Vagina (tissue), 2 donors: ENCODE measurements at regions not wholly inside any gene's neighbourhood (a gene's known extent, or its start where the extent isn't known, plus 50 kb on each side); places are given as distances from the start of the nearest gene placed in this dataset.

Experiments used
- CTCF ChIP-seq, 3 experiments: fragments of 450-650 bp in 2 of 3; fragments of 200-600 bp in 1 of 3; sonication (generic) in 1 of 3; IDR thresholded peaks; one replicate each; pipeline ENCODE4 v1.5.1; 2017 to 2019; ENCODE audit warnings: antibody characterized with exemption in 3 of 3, mild to moderate bottlenecking in 2 of 3, moderate library complexity in 2 of 3
- POLR2A ChIP-seq, 2 donors: fragments of 450-650 bp; IDR thresholded peaks; one replicate each; pipeline ENCODE4 v1.6.1; 2017; ENCODE audit warnings: antibody characterized with exemption in 2 of 2, mild to moderate bottlenecking in 2 of 2, moderate library complexity in 2 of 2
- POLR2AphosphoS5 ChIP-seq, 2 donors: sonication (generic); formaldehyde crosslinking; IDR thresholded peaks; one replicate each; pipeline ENCODE4 v1.9.0; 2017; ENCODE audit warnings: antibody characterized with exemption in 2 of 2, mild to moderate bottlenecking in 2 of 2, low read depth in 1 of 2; ENCODE audit not compliant: insufficient read depth in 1 of 2

- TF ChIP-seq CTCF (IDR thresholded peaks at IDR 0.05) (no peak), POLR2A (IDR thresholded peaks at IDR 0.05) (no peak), POLR2AphosphoS5 (IDR thresholded peaks at IDR 0.05; ENCODE audit: insufficient read depth in 1 of 2, low read depth in 1 of 2) (no peak)
Observed at GRCh38 chr13:33628662-33629061, 189.3 kb upstream of the RFC3 start.
